C4-2B (cell line): ENCODE measurements at regions not wholly inside any gene's neighbourhood (a gene's known extent, or its start where the extent isn't known, plus 50 kb on each side); places are given as distances from the start of the nearest gene placed in this dataset.

Source experiments
- ZFX ChIP-seq: fragments of 450-650 bp; IDR thresholded peaks from 2 replicates; pipeline ENCODE4 v1.6.1; 2017
- TF ChIP-seq, protein P1 (sequence below): fragments of 450-650 bp; conservative IDR thresholded peaks from 2 replicates; pipeline ENCODE4 v1.5.1; 2017; ENCODE audit warnings: mild to moderate bottlenecking

DNA sequence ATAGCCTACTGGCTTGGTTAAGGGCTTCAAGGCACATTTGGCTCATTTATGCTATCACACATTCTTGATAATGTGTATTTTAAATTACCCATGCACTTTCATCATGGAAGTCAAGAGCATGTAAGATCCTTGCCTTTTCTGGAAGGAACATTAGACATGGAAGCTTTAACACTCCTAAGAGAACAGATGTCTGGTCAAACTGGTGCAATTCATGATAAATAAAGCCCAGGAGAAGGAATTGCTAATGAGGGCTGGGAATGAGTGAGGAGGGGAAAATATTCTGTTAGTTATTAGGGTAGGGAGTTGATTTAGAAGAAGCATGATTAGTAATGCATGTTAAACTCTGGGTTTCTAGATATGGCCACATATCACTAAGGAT lies 688.6 kb upstream of the CITED2 start:
- TF ChIP-seq, protein P1, sequence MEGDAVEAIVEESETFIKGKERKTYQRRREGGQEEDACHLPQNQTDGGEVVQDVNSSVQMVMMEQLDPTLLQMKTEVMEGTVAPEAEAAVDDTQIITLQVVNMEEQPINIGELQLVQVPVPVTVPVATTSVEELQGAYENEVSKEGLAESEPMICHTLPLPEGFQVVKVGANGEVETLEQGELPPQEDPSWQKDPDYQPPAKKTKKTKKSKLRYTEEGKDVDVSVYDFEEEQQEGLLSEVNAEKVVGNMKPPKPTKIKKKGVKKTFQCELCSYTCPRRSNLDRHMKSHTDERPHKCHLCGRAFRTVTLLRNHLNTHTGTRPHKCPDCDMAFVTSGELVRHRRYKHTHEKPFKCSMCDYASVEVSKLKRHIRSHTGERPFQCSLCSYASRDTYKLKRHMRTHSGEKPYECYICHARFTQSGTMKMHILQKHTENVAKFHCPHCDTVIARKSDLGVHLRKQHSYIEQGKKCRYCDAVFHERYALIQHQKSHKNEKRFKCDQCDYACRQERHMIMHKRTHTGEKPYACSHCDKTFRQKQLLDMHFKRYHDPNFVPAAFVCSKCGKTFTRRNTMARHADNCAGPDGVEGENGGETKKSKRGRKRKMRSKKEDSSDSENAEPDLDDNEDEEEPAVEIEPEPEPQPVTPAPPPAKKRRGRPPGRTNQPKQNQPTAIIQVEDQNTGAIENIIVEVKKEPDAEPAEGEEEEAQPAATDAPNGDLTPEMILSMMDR: no peak
- TF ChIP-seq ZFX: no peak
